H9 (cell line): ENCODE measurements at regions not wholly inside any gene's neighbourhood (a gene's known extent, or its start where the extent isn't known, plus 50 kb on each side); places are given as distances from the start of the nearest gene placed in this dataset.

ENCODE experiments used
- DNase-seq: peaks from one replicate; pipeline ENCODE4 v3.0.0-alpha.2; 2017
- H2AFZ ChIP-seq: one replicate; pipeline ENCODE4 v1.6.1; 2013; ENCODE audit warnings: mild to moderate bottlenecking, low read length, control low read depth, moderate library complexity
- H2AK5ac ChIP-seq: 2 replicates; pipeline ENCODE4 v1.6.1; 2013; ENCODE audit warnings: low read length, control low read depth, mixed read lengths; ENCODE audit not compliant: insufficient read length
- H2BK120ac ChIP-seq: one replicate; pipeline ENCODE4 v1.6.1; 2013; ENCODE audit warnings: low read depth, mild to moderate bottlenecking, low read length, control low read depth, inconsistent platforms; ENCODE audit not compliant: poor library complexity, severe bottlenecking
- H2BK12ac ChIP-seq: 2 replicates; pipeline ENCODE4 v1.6.1; 2013; ENCODE audit warnings: low read length, control low read depth, mixed read lengths, low read depth; ENCODE audit not compliant: insufficient read length
- H2BK15ac ChIP-seq: 2 replicates; pipeline ENCODE4 v1.6.1; 2013; ENCODE audit warnings: low read depth, low read length, control low read depth
- H2BK20ac ChIP-seq: one replicate; pipeline ENCODE4 v1.6.1; 2013; ENCODE audit warnings: low read depth, mild to moderate bottlenecking, low read length, control low read depth, inconsistent platforms; ENCODE audit not compliant: poor library complexity, severe bottlenecking
- H2BK5ac ChIP-seq: 2 replicates; pipeline ENCODE4 v1.6.1; 2013; ENCODE audit warnings: low read length, control low read depth, mixed read lengths; ENCODE audit not compliant: insufficient read length
- H3K14ac ChIP-seq: 2 replicates; pipeline ENCODE4 v1.6.1; 2013; ENCODE audit warnings: low read length, control low read depth; ENCODE audit not compliant: insufficient read depth
- H3K18ac ChIP-seq: 2 replicates; pipeline ENCODE4 v1.6.1; 2013; ENCODE audit warnings: low read depth, mild to moderate bottlenecking, mixed read lengths, low read length, control low read depth; ENCODE audit not compliant: insufficient read length
- H3K23ac ChIP-seq: 2 replicates; pipeline ENCODE4 v1.6.1; 2013; ENCODE audit warnings: low read length, control low read depth, mixed read lengths, low read depth; ENCODE audit not compliant: insufficient read length
- H3K23me2 ChIP-seq: 2 replicates; pipeline ENCODE4 v1.6.1; 2013; ENCODE audit warnings: low read depth, mild to moderate bottlenecking, mixed read lengths, low read length, control low read depth; ENCODE audit not compliant: insufficient read length, poor library complexity, severe bottlenecking
- H3K27ac ChIP-seq: 2 replicates; pipeline ENCODE4 v1.5.1; 2013; ENCODE audit warnings: low read length, control low read depth, mixed read lengths, low read depth; ENCODE audit not compliant: insufficient read length
- H3K27me3 ChIP-seq: 2 replicates; pipeline ENCODE4 v1.6.1; 2013; ENCODE audit warnings: low read length, control low read depth, inconsistent platforms; ENCODE audit not compliant: insufficient read depth
- H3K4ac ChIP-seq: 2 replicates; pipeline ENCODE4 v1.6.1; 2013; ENCODE audit warnings: low read depth, mild to moderate bottlenecking, control low read depth, inconsistent platforms, low read length, moderate library complexity
- H3K4me1 ChIP-seq: 2 replicates; pipeline ENCODE4 v1.6.1; 2013; ENCODE audit warnings: low read length, control low read depth, inconsistent platforms; ENCODE audit not compliant: insufficient read depth
- H3K4me2 ChIP-seq: 2 replicates; pipeline ENCODE4 v1.6.1; 2013; ENCODE audit warnings: low read length, control low read depth, mixed read lengths; ENCODE audit not compliant: insufficient read length, insufficient read depth
- H3K56ac ChIP-seq: 2 replicates; pipeline ENCODE4 v1.6.1; 2013; ENCODE audit warnings: low read depth, mild to moderate bottlenecking, mixed read lengths, low read length, control low read depth; ENCODE audit not compliant: insufficient read length
- H3K79me1 ChIP-seq: 2 replicates; pipeline ENCODE4 v1.6.1; 2013; ENCODE audit warnings: low read depth, mild to moderate bottlenecking, moderate library complexity, low read length, control low read depth, inconsistent platforms; ENCODE audit not compliant: insufficient read depth, poor library complexity, severe bottlenecking
- H3K79me2 ChIP-seq: 2 replicates; pipeline ENCODE4 v1.6.1; 2013; ENCODE audit warnings: low read length, control low read depth, inconsistent platforms; ENCODE audit not compliant: insufficient read depth
- H3K9ac ChIP-seq: 2 replicates; pipeline ENCODE4 v1.6.1; 2013; ENCODE audit warnings: low read length, control low read depth, mixed read lengths; ENCODE audit not compliant: insufficient read length; ENCODE audit errors: extremely low read depth
- H3K9me3 ChIP-seq: one replicate; pipeline ENCODE4 v1.6.1; 2013; ENCODE audit warnings: low read depth, low read length, inconsistent platforms; ENCODE audit not compliant: control insufficient read depth
- H3T11ph ChIP-seq: one replicate; pipeline ENCODE4 v1.6.1; 2013; ENCODE audit warnings: mild to moderate bottlenecking, low read length, control low read depth, inconsistent platforms
- H4K20me1 ChIP-seq: one replicate; pipeline ENCODE4 v1.6.1; 2013; ENCODE audit not compliant: control insufficient read depth, insufficient read length, insufficient read depth
- H4K5ac ChIP-seq: 2 replicates; pipeline ENCODE4 v1.6.1; 2013; ENCODE audit warnings: low read depth, mild to moderate bottlenecking, mixed read lengths, low read length, control low read depth; ENCODE audit not compliant: insufficient read length
- H4K8ac ChIP-seq: replicated peaks from 2 replicates; pipeline ENCODE4 v1.6.1; 2013; ENCODE audit warnings: low read length, control low read depth, mixed read lengths, low read depth; ENCODE audit not compliant: insufficient read length
- H4K91ac ChIP-seq: 2 replicates; pipeline ENCODE4 v1.6.1; 2013; ENCODE audit warnings: low read depth, mild to moderate bottlenecking, moderate library complexity, mixed read lengths, low read length, control low read depth; ENCODE audit not compliant: insufficient read length
- H3K27ac Mint-ChIP-seq, 3 experiments: 2 replicates in 2 of 3; 3 replicates in 1 of 3; pipeline ENCODE4 v1.8.0; 2020 to 2021; ENCODE audit warnings: mixed read lengths in 3 of 3, mild to moderate bottlenecking in 1 of 3, moderate library complexity in 1 of 3
- H3K27me3 Mint-ChIP-seq: 2 replicates; pipeline ENCODE4 v1.8.0; 2021; ENCODE audit warnings: low read depth, mild to moderate bottlenecking, moderate library complexity, mixed read lengths
- H3K36me3 Mint-ChIP-seq, 3 experiments: 2 replicates in 2 of 3; 3 replicates in 1 of 3; pipeline ENCODE4 v1.8.0; 2020 to 2021; ENCODE audit warnings: low read depth in 3 of 3, mixed read lengths in 3 of 3; ENCODE audit not compliant: insufficient read depth in 1 of 3
- H3K4me1 Mint-ChIP-seq, 2 experiments: 2 replicates each; pipeline ENCODE4 v1.8.0; 2020; ENCODE audit warnings: mixed read lengths in 2 of 2
- H3K4me3 Mint-ChIP-seq, 2 experiments: 2 replicates in 1 of 2; 3 replicates in 1 of 2; pipeline ENCODE4 v1.8.0; 2020 to 2021; ENCODE audit warnings: mild to moderate bottlenecking in 2 of 2, mixed read lengths in 2 of 2, moderate library complexity in 1 of 2
- H3K9me3 Mint-ChIP-seq, 2 experiments: 2 replicates in 1 of 2; 3 replicates in 1 of 2; pipeline ENCODE4 v1.8.0; 2020; ENCODE audit warnings: mild to moderate bottlenecking in 2 of 2, mixed read lengths in 2 of 2, moderate library complexity in 1 of 2
- WGBS: extraction: QIAGEN DNeasy Blood & Tissue Kit; methylation state at CpG from one replicate; pipeline ENCODE4 v1.1.7; 2013; ENCODE audit warnings: missing lambda C conversion rate, low lambda C conversion rate, mixed read lengths; ENCODE audit not compliant: insufficient read length; ENCODE audit errors: extremely low coverage; 5-methylcytosine and 5-hydroxymethylcytosine counted together
- TF ChIP-seq, protein P1 (sequence below): fragments of 200-600 bp; sonication (generic); conservative IDR thresholded peaks from 3 replicates; pipeline ENCODE4 v1.8.0; 2021; ENCODE audit warnings: antibody characterized with exemption, mild to moderate bottlenecking

DNA sequence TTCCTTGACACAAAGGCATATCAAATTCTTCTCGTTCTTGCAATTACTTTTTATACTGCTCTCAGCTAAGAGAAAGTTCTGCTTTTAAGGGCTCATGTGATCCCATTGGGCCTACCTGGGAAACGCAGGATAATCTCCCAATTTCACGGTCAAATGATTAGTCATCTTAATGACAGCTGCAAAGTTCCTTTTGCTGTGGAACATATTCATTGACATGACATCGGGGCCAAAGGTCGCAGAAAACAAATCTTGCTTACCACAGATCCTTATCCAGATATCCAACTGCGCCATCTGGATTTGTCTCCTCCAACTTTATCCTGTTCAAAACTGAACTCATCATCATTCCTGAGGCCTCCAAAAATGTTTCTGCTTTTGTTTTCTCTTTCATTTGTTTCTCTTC, 1085.6 kb upstream of the WWC1 start:
- Histone ChIP-seq H3K4me2 (no peak overlapping the region), H3K56ac (no peak overlapping the region), H3T11ph (no peak overlapping the region), H2BK15ac (no peak overlapping the region), H3K23me2 (no peaks in the 10 kb centered on the region), H3K9me3 (no peaks in the 10 kb centered on the region), H4K20me1 (no peaks in the 10 kb centered on the region), H2AK5ac (no peak overlapping the region), H2BK5ac (no peak overlapping the region), H4K5ac (no peak overlapping the region), H3K27me3 (no peaks in the 10 kb centered on the region), H3K4ac (no peak overlapping the region), H4K8ac (no peak overlapping the region), H3K27ac (no peak overlapping the region), H2AFZ (no peak overlapping the region), H2BK20ac (no peak overlapping the region), H4K91ac (no peak overlapping the region), H2BK12ac (no peak overlapping the region), H3K79me2 (no peaks in the 10 kb centered on the region), H3K14ac (no peak overlapping the region), H3K4me1 (no peaks in the 10 kb centered on the region), H3K23ac (no peak overlapping the region), H2BK120ac (no peak overlapping the region), H3K18ac (no peak overlapping the region), H3K79me1 (no peaks in the 10 kb centered on the region), H3K9ac (no peak overlapping the region)
- DNase-seq, result no peak
- no peaks in the 10 kb centered on the region for H3K27me3 Mint-ChIP-seq
- no peak overlapping the region for H3K27ac Mint-ChIP-seq
- WGBS, result no CpG with 5 or more reads among the region's 6 CpGs
- H3K4me3 Mint-ChIP-seq, result no peak overlapping the region
- no peaks in the 10 kb centered on the region; a peak in 2 of 4 replicates for H3K4me1 Mint-ChIP-seq
- H3K36me3 Mint-ChIP-seq, result no peaks in the 10 kb centered on the region
- no peaks in the 10 kb centered on the region for H3K9me3 Mint-ChIP-seq
- TF ChIP-seq, protein P1, sequence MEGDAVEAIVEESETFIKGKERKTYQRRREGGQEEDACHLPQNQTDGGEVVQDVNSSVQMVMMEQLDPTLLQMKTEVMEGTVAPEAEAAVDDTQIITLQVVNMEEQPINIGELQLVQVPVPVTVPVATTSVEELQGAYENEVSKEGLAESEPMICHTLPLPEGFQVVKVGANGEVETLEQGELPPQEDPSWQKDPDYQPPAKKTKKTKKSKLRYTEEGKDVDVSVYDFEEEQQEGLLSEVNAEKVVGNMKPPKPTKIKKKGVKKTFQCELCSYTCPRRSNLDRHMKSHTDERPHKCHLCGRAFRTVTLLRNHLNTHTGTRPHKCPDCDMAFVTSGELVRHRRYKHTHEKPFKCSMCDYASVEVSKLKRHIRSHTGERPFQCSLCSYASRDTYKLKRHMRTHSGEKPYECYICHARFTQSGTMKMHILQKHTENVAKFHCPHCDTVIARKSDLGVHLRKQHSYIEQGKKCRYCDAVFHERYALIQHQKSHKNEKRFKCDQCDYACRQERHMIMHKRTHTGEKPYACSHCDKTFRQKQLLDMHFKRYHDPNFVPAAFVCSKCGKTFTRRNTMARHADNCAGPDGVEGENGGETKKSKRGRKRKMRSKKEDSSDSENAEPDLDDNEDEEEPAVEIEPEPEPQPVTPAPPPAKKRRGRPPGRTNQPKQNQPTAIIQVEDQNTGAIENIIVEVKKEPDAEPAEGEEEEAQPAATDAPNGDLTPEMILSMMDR, result no peak
